Epithelial cell of proximal tubule (primary cell): ENCODE measurements at regions not wholly inside any gene's neighbourhood (a gene's known extent, or its start where the extent isn't known, plus 50 kb on each side); places are given as distances from the start of the nearest gene placed in this dataset.

Experiments
- DNase-seq: peaks from one replicate; pipeline ENCODE4 v3.0.0-alpha.2; 2011; ENCODE audit warnings: low read depth
- H3K4me3 ChIP-seq: 2 replicates; pipeline ENCODE4 v1.5.1; 2011; ENCODE audit warnings: low read depth, mild to moderate bottlenecking, low read length
- CTCF ChIP-seq: conservative IDR thresholded peaks from 2 replicates; pipeline ENCODE4 v1.5.1; 2012; ENCODE audit warnings: low read depth, mild to moderate bottlenecking, low read length

DNA sequence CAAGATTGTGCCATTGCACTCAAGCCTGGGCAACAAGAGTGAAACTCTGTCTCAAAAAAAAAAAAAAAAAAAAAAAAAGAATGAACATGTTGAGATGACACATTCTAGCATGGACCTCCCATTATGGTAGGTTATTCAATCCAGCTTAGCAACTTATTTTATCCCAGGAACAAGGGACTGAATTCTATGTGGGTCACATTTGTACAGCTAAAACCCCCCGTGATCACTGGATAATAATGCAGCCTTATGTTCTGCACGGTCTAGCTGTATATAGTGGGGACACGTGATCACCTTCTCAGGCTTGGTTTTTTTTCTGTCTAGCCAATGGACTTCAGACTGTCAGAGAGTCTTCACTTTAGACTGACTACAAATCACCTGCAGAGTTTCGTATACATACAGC is 115.2 kb upstream of the FRG1 start:
- no peak for TF ChIP-seq CTCF
- no peak for DNase-seq
- H3K4me3 ChIP-seq: no peak overlapping the region

GRCh38 chr4:189826657-189827056 is 114.0 kb upstream of the FRG1 start:
- H3K4me3 ChIP-seq: no peak overlapping the region
- no peak for TF ChIP-seq CTCF
- DNase-seq: no peak

DNA sequence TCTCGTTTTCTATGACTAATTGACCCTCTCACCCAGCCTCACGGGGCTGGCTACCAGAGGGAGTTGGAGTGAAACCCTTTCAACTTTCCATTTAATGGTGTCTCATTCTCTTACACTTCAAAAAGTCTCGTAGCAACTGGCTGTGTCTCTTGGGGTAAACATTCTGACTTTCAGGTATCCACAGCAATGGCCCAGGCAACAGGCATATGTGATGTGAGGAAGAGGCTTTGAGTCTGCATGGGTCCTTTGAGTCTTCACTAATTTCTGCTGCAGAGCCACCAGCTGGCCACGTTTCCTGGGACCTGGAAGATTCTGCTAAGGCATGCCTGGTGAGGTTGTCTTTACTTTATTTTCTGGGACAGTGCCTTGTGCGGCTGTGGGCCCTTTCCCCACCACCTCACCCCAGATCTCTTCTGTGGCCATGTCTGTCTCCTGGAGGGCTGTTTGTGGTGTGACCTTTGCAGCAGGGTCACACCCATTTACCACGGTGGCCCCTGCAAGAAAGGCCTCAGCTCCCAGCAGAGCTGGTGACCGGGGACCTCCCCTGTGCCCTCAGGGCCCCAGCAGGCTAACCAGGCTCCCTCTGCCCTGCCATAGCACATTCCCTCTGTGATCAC is 112.5 kb upstream of the FRG1 start:
- H3K4me3 ChIP-seq: no peak overlapping the region
- no peak for TF ChIP-seq CTCF
- DNase-seq: no peak

GRCh38 chr4:189832528-189832927 is 108.1 kb upstream of the FRG1 start:
- H3K4me3 ChIP-seq: no peak overlapping the region
- no peak for TF ChIP-seq CTCF

GRCh38 chr4:189834616-189835015 is 106.1 kb upstream of the FRG1 start:
- TF ChIP-seq CTCF: no peak
- DNase-seq: no peak
- H3K4me3 ChIP-seq: no peak overlapping the region

More at GRCh38 chr4:189832528-189832927, 108.1 kb upstream of the FRG1 start:
- no peak for DNase-seq

GRCh38 chr4:189835505-189835904 is 105.2 kb upstream of the FRG1 start:
- TF ChIP-seq CTCF: no peak
- no peak for DNase-seq
- H3K4me3 ChIP-seq: no peak overlapping the region

DNA sequence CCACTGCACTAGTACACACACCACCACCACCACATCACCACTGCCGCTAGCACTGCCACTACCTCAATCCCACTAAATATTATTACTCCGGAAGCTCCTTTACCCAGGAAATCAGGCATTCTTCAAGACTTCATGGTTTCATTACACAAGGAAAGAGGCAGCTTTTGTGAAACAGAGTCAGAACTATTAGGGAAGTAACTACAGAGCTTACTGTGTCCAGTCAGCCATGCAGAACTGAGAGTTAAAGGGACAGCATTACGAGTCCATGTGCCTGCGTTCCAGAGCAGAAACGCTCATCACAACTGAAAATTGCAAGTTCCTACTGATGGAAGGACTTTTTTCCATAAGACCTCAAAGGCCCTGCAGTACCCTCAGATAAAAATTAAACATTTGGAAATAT is 103.2 kb upstream of the FRG1 start:
- no peak for DNase-seq
- no peak overlapping the region for H3K4me3 ChIP-seq
- no peak for TF ChIP-seq CTCF
